GM18951 (cell line): ENCODE measurements at regions not wholly inside any gene's neighbourhood (a gene's known extent, or its start where the extent isn't known, plus 50 kb on each side); places are given as distances from the start of the nearest gene placed in this dataset.

Source experiments
- POLR2A ChIP-seq: IDR thresholded peaks from 4 replicates; pipeline ENCODE4 v1.6.1; 2011; ENCODE audit warnings: mild to moderate bottlenecking; ENCODE audit not compliant: insufficient read length, insufficient read depth; ENCODE audit errors: extremely low read depth
- in situ Hi-C: fragments of 300-500 bp; cut with MboI; formaldehyde crosslinking; loops from one replicate; pipeline ENCODE4 v1.12.0; 2022; ENCODE audit warnings: low sequenced_read_pairs, mixed read lengths, inconsistent platforms; ENCODE audit not compliant: unreplicated experiment

DNA sequence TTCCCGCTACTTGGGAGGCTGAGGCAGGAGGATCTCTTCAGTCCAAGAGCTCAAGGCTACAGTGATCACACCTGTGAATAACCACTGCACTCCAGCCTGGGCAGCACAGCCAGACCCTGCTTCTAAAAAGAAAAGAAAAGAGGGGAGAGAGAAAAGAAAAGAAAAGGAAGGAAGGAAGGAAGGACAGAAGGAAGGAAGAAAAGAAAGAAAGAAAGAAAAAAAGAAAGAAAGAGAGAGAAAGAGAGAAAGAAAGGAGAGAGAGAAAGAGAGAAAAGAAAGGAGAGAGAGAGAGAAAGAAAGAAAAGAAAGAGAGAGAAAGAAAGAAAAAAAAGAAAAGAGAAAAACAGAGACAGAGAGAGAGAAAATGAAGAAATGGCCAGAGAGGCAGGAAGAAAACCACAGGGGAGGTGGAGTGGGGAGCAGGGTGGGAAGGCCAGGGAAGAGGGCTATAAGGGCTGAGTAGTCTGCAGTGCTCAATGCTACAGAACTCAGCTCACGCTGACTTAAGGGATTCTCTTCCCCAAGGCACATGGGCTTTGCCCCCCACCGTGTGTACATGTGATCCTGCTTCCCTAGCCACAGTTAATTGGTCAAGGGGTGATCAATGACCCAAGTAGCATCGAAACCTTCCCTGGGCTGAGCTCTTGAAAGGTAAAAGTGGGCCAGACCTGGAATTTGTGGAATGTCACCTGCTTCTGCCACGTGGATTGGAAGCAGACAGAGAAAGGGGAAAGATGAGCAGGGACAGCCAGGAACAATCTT lies 90.4 kb upstream of the TMCC3 start:
- in situ Hi-C loops = no loop called here
- no peak for TF ChIP-seq POLR2A

DNA sequence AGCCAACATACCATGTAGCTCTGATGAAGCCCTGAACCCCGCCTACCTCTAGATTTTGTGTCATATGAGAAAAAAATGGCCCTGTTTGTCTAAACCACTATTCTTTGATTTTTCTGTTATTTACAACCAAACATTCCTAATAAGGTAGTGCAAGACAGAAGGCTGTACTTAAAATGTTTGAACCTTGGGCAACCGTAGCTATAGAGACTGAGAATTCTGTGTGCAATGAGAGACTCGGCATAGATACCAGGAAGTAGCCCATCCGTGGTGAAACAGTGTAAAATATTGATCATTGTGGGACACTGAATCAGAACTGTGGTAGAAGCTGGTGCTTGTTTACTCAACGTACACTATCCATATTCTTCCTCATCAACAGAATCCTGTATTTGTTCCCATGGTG lies 86.5 kb upstream of the TMCC3 start:
- in situ Hi-C loops = no loop called here
- no peak for TF ChIP-seq POLR2A

DNA sequence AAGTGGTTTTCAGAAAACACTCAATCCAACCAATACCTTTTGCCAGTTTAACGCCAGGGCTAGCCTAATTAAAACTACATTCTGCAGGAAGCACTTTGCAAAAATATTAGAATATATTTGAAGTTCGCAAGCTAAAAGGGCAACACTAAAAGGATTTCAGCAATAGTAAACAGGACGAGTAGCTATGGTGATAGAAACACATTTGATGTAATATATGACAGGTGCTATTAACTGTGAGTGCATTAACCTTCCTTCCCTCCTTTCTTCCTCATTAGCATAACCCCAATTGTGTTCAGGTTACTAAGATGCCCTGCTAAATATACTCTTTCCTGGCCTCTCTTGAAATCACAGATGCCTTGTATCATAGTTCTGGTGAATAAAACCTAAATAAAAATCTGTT lies 85.6 kb upstream of the TMCC3 start:
- TF ChIP-seq POLR2A = no peak
- in situ Hi-C loops = no loop called here

DNA sequence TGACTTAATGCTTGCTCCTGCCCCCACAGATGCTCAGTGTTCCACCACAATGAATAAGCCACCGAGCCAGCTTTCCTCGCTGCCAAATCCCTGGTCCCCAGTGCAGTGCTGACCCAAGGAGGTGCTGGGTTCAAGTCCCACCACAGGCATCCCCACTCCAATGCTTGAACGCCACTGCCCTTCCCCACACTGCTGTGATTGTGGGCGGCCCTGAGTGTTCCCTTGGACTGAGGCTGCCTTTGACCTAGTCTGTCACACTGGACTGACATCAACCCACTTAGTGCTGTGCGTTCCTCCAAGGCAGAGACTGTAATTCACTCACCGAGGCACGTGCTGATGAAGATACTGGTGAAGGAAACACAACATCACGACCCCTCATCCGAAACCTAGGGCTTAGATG lies 83.4 kb upstream of the TMCC3 start:
- TF ChIP-seq POLR2A = no peak
- in situ Hi-C loops = no loop called here

DNA sequence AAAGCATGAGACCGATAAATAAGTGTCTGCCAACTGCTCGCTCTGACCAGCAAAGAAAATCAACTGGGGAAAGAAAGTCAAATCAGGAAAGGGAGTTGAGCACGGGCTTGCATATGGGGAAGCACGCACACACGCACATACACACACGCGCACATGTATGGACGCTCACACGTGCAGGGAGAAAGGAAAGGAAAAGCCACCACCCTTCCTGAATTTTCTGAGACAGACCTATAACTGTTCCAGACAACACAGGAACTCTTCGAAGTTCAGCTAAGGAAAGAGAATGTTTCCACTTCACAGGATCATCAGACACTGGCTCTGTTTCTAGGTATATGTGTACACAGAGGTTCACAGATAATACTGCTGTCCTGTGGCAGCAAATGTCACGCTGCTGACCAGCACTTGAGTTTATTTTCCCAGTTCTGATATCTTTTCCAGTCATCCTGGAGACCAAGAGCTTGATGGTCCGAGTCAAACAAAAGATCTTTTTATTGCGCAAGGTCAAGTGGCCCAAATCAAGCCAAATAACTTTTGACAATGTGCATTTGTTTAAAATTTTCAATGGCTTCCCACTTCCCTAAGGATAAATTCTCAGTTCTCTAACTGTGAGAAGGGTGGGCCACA lies 82.1 kb upstream of the TMCC3 start:
- in situ Hi-C loops = no loop called here
- TF ChIP-seq POLR2A = no peak

DNA sequence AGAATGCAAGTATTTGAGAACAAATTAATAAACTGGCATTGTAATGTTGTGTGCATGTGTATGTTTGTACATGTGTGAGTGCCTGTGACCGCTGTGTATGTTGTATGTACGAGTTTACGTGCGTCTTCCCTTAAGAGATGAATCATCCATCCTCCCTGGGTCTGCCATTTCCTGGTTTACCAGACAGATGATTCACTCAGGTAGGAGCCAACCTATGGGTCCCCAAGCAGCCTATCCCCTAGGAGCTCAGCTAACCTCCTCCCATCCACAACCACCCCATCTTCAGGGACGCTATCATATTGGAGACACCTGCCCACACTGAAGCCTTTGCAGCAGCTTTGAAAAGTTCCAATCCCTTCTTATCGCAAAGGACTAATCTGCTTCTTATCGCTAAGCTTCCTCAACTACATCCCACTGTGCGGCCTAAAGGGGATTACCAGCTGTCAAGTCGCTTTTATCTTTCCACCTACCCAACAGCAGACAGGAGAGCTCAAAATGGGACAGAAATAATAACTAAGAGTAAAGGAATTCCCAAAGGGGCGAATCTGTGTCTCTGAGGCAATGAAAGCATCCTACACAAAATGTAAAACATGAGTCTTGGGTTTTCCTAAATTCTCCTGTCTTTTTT lies 81.5 kb upstream of the TMCC3 start:
- in situ Hi-C loops = no loop called here
- TF ChIP-seq POLR2A = no peak

DNA sequence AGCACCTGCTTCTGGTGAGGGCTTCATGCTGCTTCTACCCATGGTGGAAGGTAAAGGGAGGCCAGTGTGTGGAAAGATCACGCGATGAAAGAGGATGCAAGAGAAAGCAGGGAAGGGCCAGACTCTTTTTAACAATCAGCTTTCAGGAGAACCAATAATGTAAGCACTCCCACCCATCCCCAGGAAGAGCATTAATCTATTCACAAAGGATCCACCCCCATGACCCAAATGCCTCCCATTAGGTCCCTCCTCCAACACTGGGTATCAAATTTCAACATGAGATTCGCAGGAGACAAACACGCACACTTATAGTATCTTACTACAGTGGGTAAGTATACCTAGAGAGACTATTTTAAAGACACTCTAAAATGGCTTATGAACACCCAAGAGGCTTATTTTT lies 80.5 kb upstream of the TMCC3 start:
- no peak for TF ChIP-seq POLR2A
- in situ Hi-C loops = no loop called here

DNA sequence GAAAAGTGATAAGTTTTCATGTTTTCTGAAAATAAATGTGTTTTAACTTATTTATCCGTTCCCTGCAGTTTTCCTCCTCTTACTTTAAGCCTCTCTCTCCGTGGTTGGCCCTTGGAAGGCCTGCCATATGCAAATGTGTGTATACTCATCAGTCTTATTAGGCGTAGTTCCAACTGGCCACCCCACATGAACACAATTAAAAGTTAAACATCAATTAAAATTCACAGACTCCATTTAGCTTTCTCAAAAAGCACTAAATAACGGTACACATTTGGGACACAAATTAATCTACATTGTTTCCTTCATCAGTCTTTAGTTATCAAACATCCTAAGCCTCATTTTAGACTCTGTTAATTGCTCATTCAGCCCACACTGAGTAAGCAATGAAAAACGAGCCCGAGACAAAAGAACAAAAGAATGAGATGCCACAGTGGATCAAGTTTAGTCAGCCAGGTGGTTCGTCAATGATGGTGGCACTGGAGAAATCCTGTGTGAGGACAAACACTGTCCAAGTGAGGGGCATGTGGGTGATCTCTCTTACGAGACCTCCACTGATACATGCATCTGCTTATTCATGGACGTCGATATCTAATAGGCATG lies 76.0 kb upstream of the TMCC3 start:
- TF ChIP-seq POLR2A = no peak
- in situ Hi-C loops = no loop called here

DNA sequence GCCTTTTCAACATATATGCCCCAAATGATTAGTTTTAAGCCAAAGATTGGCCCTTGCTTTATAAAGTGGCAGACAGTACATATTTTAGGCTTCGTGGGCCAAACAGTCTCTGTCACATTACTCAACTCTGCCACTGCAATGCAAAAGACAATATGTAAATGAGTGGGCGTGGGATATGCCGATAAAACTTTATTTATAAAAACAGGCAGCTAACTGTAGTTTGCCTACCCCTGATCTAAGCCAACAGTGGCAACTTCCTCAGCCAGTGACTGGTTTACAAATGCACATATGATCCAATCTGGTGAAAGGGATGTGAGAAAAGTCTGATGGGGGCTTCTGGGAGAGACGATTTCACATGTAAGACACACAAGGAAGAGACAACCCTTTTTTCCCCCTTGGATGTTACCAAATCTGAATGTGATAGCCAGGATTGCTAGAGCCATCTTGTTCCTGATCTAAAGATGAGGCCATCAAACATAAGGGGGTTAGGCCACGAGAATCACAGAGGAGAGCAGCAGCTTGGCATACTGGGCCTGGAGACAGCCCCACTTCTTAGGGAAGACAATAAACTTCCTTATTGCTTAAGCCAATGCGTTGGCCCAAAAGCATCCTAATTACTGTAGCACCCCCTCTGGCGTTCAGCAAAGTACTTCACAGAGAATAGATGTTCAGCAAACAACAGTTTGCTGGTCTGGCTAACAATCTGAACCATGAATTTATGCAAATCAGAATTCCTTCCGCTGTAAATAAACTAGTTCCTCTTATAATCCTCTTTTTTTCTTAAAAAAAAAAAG lies 75.2 kb upstream of the TMCC3 start:
- no peak for TF ChIP-seq POLR2A
- in situ Hi-C loops = no loop called here

DNA sequence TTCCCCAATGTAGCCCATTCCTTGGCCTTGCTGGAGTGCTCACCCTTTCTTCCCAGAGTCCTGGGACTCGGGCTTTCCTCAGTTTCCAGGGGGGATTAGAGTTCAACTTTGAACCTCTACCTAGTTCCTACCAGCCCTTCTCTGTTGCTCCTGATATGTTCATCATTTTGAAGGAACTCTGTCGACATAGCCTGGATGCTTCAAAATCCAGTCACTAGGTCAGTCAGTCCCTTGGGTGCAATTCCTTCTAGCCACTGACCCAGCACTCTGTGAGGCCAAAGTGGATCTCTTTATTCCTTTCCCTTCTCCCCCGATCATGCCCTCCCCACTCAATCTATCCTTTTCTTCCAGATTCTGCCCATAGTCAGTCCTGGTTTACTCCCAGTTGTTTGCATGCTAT lies 72.3 kb upstream of the TMCC3 start:
- no peak for TF ChIP-seq POLR2A
- in situ Hi-C loops = loop anchor here (25.0 kb wide), 1 partner anchor 585 kb away; the partner anchor contains the start of gene PLXNC1

DNA sequence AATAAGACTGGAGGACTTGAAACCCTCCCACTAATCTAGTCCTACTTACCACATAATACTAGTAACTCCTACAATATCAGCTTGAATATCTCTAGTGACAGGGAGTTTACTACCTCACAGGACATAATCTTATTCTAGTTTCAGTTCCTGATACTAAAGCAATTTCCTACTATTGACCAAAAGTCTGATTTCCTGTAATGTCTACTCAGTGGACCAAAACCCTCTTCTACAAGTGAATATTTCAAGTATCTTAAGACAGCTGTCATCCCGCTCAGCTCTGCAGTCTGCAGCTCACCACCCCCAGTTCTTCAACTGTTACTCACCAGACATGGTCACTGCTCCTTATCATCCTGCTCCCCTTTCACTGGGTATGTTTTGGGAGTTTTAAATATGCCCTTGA lies 70.8 kb upstream of the TMCC3 start:
- in situ Hi-C loops = loop anchor here (25.0 kb wide), 1 partner anchor 584 kb away; the partner anchor contains the start of gene PLXNC1
- TF ChIP-seq POLR2A = no peak

DNA sequence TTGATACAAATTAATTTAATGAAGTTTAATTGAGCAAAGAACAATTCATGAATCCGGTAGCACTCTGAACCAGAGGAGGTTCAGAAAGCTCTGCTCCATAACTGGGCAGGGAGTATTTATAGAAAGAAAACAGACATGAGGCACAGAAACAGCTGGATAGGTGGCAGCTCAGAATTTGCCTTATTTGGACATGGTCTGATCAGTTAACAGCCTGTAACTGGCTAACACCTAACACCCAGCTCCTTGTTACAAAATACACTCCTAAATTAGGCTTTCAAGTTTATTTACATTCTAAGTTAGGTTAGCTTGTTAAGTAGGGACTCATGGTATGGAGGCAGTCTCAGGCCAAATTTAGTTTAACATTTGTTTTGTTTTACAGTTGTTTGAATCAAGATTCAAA lies 67.8 kb upstream of the TMCC3 start:
- TF ChIP-seq POLR2A = no peak
- in situ Hi-C loops = loop anchor here (25.0 kb wide), 1 partner anchor 581 kb away; the partner anchor contains the start of gene PLXNC1

DNA sequence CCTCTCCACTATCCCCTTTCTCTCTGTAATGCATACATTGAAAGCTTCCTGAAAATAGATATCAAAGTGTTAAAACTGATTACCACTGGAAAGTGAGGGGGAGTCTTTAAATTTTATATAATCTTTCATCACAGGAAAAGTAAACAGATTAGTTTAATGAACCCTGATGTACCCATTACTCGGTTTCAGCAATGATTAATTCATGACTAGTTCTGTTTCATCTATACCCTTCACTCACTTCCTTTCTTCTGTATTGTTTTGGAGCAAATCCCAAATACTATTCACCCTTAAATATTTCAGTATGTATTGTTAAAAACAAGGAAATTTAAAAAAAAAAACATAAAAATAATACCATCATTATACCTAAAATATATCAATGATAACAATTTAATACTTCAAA lies 67.3 kb upstream of the TMCC3 start:
- in situ Hi-C loops = loop anchor here (25.0 kb wide), 1 partner anchor 580 kb away; the partner anchor contains the start of gene PLXNC1
- no peak for TF ChIP-seq POLR2A
